ENCODE measurements at regions not wholly inside any gene's neighbourhood (a gene's known extent, or its start where the extent isn't known, plus 50 kb on each side); places are given as distances from the start of the nearest gene placed in this dataset.

DNA sequence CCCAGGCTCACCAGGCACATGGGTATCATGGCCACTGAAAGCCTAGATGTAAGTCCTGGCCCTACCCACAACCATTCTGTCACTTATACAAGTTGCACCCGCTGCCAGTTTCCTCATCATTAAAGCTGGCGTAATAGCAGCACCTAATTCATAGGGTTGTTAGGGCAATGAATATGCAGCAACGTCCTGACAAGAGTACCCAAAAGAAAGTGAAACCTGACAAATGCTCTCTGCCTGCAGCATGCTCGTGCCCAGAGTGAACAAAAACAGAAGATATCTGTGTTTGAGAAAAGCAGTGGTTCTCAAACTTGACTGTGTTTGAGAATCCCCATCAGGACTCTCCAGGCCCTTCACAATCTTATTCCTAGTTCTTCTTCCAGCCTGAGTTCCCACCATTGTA lies 632.4 kb downstream of the SEMA5A start:
- Histone ChIP-seq H3K27me3 (no peaks in the 10 kb centered on the region), H3K4me1 (no peaks in the 10 kb centered on the region), H3K36me3 (no peaks in the 10 kb centered on the region), H3K9me3 (peaks cover 0 to 8% (median 0%) of the 10 kb centered on the region in 11 donors), H3K4me3 (no peak overlapping the region), H3K27ac (no peak overlapping the region)
- no peak for ATAC-seq
- intact Hi-C loops (cut with DNase I), result no loop called here
- 80 to 83% methylated on average over 4 of the region's 4 CpGs for WGBS, 2 donors
- TF ChIP-seq, protein P1, sequence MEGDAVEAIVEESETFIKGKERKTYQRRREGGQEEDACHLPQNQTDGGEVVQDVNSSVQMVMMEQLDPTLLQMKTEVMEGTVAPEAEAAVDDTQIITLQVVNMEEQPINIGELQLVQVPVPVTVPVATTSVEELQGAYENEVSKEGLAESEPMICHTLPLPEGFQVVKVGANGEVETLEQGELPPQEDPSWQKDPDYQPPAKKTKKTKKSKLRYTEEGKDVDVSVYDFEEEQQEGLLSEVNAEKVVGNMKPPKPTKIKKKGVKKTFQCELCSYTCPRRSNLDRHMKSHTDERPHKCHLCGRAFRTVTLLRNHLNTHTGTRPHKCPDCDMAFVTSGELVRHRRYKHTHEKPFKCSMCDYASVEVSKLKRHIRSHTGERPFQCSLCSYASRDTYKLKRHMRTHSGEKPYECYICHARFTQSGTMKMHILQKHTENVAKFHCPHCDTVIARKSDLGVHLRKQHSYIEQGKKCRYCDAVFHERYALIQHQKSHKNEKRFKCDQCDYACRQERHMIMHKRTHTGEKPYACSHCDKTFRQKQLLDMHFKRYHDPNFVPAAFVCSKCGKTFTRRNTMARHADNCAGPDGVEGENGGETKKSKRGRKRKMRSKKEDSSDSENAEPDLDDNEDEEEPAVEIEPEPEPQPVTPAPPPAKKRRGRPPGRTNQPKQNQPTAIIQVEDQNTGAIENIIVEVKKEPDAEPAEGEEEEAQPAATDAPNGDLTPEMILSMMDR (IDR thresholded peaks at IDR 0.05), result no peak
- DNase-seq, result no peak

DNA sequence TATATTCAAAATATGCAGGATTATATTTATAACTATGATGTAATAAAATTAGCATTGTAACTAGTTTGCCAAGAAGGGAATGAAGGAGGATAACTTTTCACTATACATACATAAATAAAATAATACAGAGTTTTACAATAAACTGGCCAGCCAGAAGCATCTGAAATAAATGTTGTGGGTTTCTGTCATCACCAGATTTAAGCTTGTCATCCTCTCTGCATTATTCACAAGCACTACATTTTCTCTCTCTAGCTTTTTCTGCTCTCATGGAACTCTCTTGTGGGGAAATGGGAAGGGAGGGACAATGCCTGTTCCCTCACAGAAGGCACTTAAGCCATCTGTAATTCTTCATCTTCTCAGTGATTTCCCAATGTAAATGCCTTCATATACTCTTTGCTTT lies 626.8 kb downstream of the SEMA5A start:
- DNase-seq (no peak), ATAC-seq (no peak)
- Histone ChIP-seq H3K9me3 (peaks cover 0 to 25% (median 0%) of the 10 kb centered on the region in 11 donors), H3K27me3 (no peaks in the 10 kb centered on the region), H3K4me1 (no peaks in the 10 kb centered on the region), H3K27ac (no peak overlapping the region), H3K36me3 (no peaks in the 10 kb centered on the region), H3K4me3 (no peak overlapping the region)
- TF ChIP-seq, protein P1 (IDR thresholded peaks at IDR 0.05), result no peak
- intact Hi-C loops (cut with DNase I), result no loop called here

DNA sequence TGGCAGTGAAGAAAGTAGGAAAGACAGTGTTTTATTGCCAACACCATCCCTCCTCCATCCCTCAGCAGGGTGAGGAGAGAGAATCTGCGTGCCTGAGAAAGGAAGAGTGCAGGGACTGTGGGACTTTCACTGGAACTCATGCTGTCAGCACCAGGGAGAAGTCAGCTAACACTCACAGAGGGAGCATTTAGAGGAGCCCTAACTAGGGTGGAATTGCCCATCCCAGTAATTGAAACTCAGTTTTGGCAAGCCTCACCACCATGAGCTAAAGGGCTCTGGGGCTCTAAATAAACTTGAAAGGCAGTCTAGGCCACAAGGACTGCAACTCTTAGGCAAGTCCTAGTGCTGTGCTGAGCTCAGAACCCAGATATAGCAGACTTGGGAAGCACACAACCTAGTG lies 622.3 kb downstream of the SEMA5A start:
- Histone ChIP-seq H3K36me3 (no peaks in the 10 kb centered on the region), H3K27me3 (no peaks in the 10 kb centered on the region), H3K4me3 (no peak overlapping the region), H3K27ac (no peak overlapping the region), H3K9me3 (peaks cover 0 to 28% (median 0%) of the 10 kb centered on the region in 11 donors), H3K4me1 (no peaks in the 10 kb centered on the region)
- DNase-seq (no peak), ATAC-seq (no peak)
- intact Hi-C loops (cut with DNase I), result no loop called here
- 41 to 51% methylated on average over 1 of the region's 1 CpG for WGBS, 2 donors
- TF ChIP-seq, protein P1 (IDR thresholded peaks at IDR 0.05), result no peak

DNA sequence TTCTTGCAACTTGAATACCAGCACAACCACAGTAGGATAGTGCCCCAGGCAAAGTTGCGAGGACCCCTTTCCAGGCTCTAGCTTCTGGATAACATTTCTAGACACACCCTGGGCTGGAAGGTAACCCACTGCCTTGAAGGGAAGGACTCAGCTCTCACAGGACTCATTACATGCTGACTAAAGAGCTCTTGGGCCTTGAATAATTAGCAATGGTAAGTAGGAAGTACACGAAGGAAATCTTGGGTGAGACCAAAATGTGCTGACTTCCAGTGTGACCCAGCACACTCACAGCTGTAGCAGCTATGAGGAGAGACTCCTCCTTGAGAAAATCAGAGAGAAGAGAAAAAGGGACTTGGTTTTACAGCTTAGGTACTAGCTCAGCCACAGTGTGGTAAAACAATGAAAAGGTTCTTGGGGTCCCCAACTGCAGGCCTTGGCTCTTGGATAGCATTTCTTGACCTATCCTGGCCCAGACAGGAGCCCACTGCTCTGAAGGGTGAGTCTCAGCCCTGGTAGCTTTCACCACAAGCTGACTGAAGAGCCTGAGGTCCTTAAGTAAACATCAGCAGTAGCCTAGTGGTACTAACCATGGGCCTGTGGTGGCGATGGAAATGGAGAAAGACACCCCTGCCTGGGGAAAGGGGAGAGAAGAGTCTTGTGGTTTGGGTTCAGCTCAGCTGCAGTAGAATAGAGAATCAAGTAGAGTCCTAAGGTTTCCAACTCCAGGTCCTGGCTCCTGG lies 621.7 kb downstream of the SEMA5A start:
- no peaks in the 10 kb centered on the region for H3K36me3 ChIP-seq
- WGBS, 2 donors, result 74 to 83% methylated on average over 3 of the region's 3 CpGs
- DNase-seq, result no peak
- H3K27me3 ChIP-seq, result no peaks in the 10 kb centered on the region
- H3K4me3 ChIP-seq, result no peak overlapping the region
- H3K27ac ChIP-seq, result no peak overlapping the region
- H3K4me1 ChIP-seq, result no peaks in the 10 kb centered on the region
- intact Hi-C loops (cut with DNase I), result no loop called here
- H3K9me3 ChIP-seq, result peaks cover 0 to 28% (median 0%) of the 10 kb centered on the region in 11 donors
- TF ChIP-seq, protein P1 (IDR thresholded peaks at IDR 0.05), result no peak
- no peak for ATAC-seq

Measured in heart right ventricle (tissue), 16 donors.